ENCODE measurements at regions not wholly inside any gene's neighbourhood (a gene's known extent, or its start where the extent isn't known, plus 50 kb on each side); places are given as distances from the start of the nearest gene placed in this dataset.

DNA sequence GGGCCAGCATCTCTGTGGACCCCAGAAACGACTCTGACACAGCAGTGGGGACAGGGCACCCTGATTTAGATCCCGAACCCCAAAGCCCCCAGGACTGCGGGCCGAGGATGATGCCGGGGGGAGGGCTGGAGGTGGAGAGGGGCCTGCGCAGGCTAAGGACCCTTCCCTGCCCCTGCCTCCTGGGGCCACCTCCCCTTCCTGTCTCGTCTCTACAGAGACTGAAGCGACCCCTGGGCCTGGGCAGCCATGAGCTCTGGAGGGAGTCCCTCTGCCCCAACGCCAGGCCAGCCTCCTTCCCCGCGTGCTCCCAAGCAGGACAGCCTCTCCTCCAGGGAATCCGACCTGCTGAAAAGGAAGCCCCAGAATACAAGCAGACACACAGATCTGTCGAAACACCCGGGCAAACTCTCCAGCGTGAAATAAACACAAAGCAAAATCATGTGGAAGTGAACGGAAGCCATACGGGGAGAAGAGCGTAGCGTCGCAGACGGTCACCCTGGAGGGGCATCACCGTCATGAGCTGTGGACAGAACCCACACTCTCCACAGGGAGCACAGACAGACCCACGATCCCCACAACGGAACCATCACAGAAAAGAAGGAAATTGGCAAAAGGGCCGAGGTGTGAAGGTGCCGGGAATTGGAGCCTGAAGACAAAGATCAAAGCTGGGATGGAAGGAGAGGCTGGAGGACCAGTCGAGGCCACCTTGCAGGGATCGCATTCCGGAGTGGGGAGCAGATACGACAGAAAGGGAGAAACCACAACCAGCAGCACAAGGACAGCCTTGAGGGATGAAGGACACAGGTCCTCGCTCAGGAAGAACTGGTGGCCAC is 51.0 kb upstream of the CTDP1 start:
- no peak for DNase-seq

DNA sequence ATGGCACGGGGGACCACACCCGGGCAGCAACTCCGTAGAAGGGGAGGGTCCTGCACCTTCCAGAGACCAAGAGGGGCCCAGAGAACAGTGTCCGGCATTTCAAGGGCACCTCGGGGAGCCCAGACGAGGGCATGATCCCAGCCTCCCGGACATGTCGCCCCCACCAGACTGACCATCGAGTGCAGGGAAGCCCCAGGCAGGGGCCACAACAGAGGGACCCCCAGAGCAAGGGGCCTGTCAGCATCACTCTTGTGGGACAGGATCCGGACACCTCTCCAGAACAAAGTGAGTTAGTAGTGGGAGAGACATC is 50.4 kb upstream of the CTDP1 start:
- DNase-seq, result no peak

- DNase-seq, result no peak
Measured at GRCh38 chr18:79629606-79630005, 50.0 kb upstream of the CTDP1 start.

All from CD4-positive, alpha-beta T cell treated with Interleukin-15 for 1 hour (primary cell).